Neural cell (in vitro differentiated cells): ENCODE measurements at regions not wholly inside any gene's neighbourhood (a gene's known extent, or its start where the extent isn't known, plus 50 kb on each side); places are given as distances from the start of the nearest gene placed in this dataset.

Experiments
- H2AFZ ChIP-seq: fragments of 200-600, 300-800 bp; sonication (generic), shearing (Covaris generic); 2 replicates; pipeline ENCODE4 v1.6.0; 2014; ENCODE audit warnings: low read depth, mild to moderate bottlenecking, antibody characterized with exemption, low read length, moderate library complexity
- H3F3A ChIP-seq: fragments of 200-600 bp; shearing (Covaris generic); 2 replicates; pipeline ENCODE4 v1.6.1; 2016; ENCODE audit warnings: mild to moderate bottlenecking, moderate library complexity, mixed read lengths, antibody characterized with exemption, low read length; ENCODE audit not compliant: insufficient read depth, poor library complexity, severe bottlenecking
- H3K27ac ChIP-seq: fragments of 200-600, 300-800 bp; sonication (generic), shearing (Covaris generic); 2 replicates; pipeline ENCODE4 v1.5.1; 2014; ENCODE audit warnings: mild to moderate bottlenecking, low read length, moderate library complexity
- H3K27me3 ChIP-seq: fragments of 300-800, 200-600 bp; sonication (generic), shearing (Covaris generic); 2 replicates; pipeline ENCODE4 v1.6.0; 2014; ENCODE audit warnings: mild to moderate bottlenecking, low read depth, low read length, moderate library complexity; ENCODE audit not compliant: insufficient read depth
- H3K36me3 ChIP-seq: fragments of 300-800, 200-600 bp; sonication (generic), shearing (Covaris generic); 2 replicates; pipeline ENCODE4 v1.5.1; 2014; ENCODE audit warnings: mild to moderate bottlenecking, antibody characterized with exemption, low read length, moderate library complexity; ENCODE audit not compliant: insufficient read depth
- H3K4me2 ChIP-seq: fragments of 300-800, 200-600 bp; sonication (generic), shearing (Covaris generic); 2 replicates; pipeline ENCODE4 v1.6.0; 2014; ENCODE audit warnings: mild to moderate bottlenecking, low read length
- H3K4me3 ChIP-seq: fragments of 300-800, 200-600 bp; sonication (generic), shearing (Covaris generic); 2 replicates; pipeline ENCODE4 v1.5.1; 2014; ENCODE audit warnings: mild to moderate bottlenecking, low read length, moderate library complexity
- H3K79me2 ChIP-seq: fragments of 200-600 bp; shearing (Covaris generic); replicated peaks from 2 replicates; pipeline ENCODE4 v1.6.0; 2014; ENCODE audit warnings: mild to moderate bottlenecking, low read length, moderate library complexity; ENCODE audit not compliant: insufficient read depth
- H3K9ac ChIP-seq: fragments of 300-800, 200-600 bp; sonication (generic), shearing (Covaris generic); 2 replicates; pipeline ENCODE4 v1.6.1; 2016; ENCODE audit warnings: mild to moderate bottlenecking, low read length, mixed read lengths
- H3K9me2 ChIP-seq: fragments of 200-600 bp; shearing (Covaris generic); 2 replicates; pipeline ENCODE4 v1.6.1; 2016; ENCODE audit warnings: mild to moderate bottlenecking, low read length, mixed read lengths; ENCODE audit not compliant: insufficient read depth
- H3K9me3 ChIP-seq: fragments of 200-600, 300-800 bp; sonication (generic), shearing (Covaris generic); 2 replicates; pipeline ENCODE4 v1.6.1; 2016; ENCODE audit warnings: mild to moderate bottlenecking, mixed run types, low read length, moderate library complexity, mixed read lengths
- H4K20me1 ChIP-seq: fragments of 200-600 bp; shearing (Covaris generic); 2 replicates; pipeline ENCODE4 v1.6.1; 2016; ENCODE audit warnings: mild to moderate bottlenecking, mixed run types; ENCODE audit not compliant: insufficient read depth
- CTCF ChIP-seq: fragments of 450-650 bp; IDR thresholded peaks from 2 replicates; pipeline ENCODE4 v1.5.1; 2014; ENCODE audit warnings: antibody characterized with exemption, mild to moderate bottlenecking, moderate library complexity; ENCODE audit not compliant: poor library complexity, severe bottlenecking
- EP300 ChIP-seq: fragments of 450-650 bp; conservative IDR thresholded peaks from 2 replicates; pipeline ENCODE4 v1.6.1; 2014; ENCODE audit warnings: antibody characterized with exemption, mild to moderate bottlenecking, moderate library complexity; ENCODE audit not compliant: poor library complexity, severe bottlenecking
- EZH2 ChIP-seq: fragments of 200-600, 300-800 bp; shearing (Covaris generic), sonication (generic); IDR thresholded peaks from 2 replicates; pipeline ENCODE4 v1.6.1; 2014; ENCODE audit warnings: antibody characterized with exemption, low read length, borderline replicate concordance, mild to moderate bottlenecking; ENCODE audit not compliant: insufficient read depth, poor library complexity, severe bottlenecking
- MXI1 ChIP-seq: fragments of 450-650 bp; conservative IDR thresholded peaks from 2 replicates; pipeline ENCODE4 v1.6.1; 2014; ENCODE audit warnings: antibody characterized with exemption, mild to moderate bottlenecking; ENCODE audit not compliant: poor library complexity, severe bottlenecking
- POLR2AphosphoS5 ChIP-seq: IDR thresholded peaks from 2 replicates; pipeline ENCODE4 v1.6.1; 2012
- RAD21 ChIP-seq: fragments of 450-650 bp; conservative IDR thresholded peaks from 2 replicates; pipeline ENCODE4 v1.6.1; 2014; ENCODE audit warnings: antibody characterized with exemption, mild to moderate bottlenecking, moderate library complexity
- REST ChIP-seq: IDR thresholded peaks from 2 replicates; pipeline ENCODE4 v1.6.1; 2012; ENCODE audit warnings: borderline replicate concordance
- SMC3 ChIP-seq: fragments of 450-650 bp; conservative IDR thresholded peaks from 2 replicates; pipeline ENCODE4 v1.6.1; 2014; ENCODE audit warnings: antibody characterized with exemption, mild to moderate bottlenecking, moderate library complexity; ENCODE audit not compliant: poor library complexity
- TAF1 ChIP-seq: IDR thresholded peaks from 2 replicates; pipeline ENCODE4 v1.6.1; 2012; ENCODE audit warnings: low read depth

- Histone ChIP-seq H3K9me2 (no peaks in the 10 kb centered on the region), H3K27ac (no peak overlapping the region), H4K20me1 (no peaks in the 10 kb centered on the region), H3K9ac (no peak overlapping the region), H3K4me2 (no peak overlapping the region), H3F3A (no peaks in the 10 kb centered on the region), H3K4me3 (no peak overlapping the region), H2AFZ (no peak overlapping the region), H3K27me3 (no peaks in the 10 kb centered on the region), H3K9me3 (no peaks in the 10 kb centered on the region), H3K36me3 (no peaks in the 10 kb centered on the region), H3K79me2 (no peaks in the 10 kb centered on the region)
- TF ChIP-seq RAD21 (no peak), CTCF (no peak), MXI1 (no peak), EZH2 (no peak), TAF1 (no peak), SMC3 (no peak), REST (no peak), EP300 (peak; percentile 97), POLR2AphosphoS5 (peak; percentile 91)
These were observed 1063.5 kb upstream of the NUDT12 start for GRCh38 chr5:104626122-104626521.

- Histone ChIP-seq H3K4me3 (no peak overlapping the region), H3F3A (no peaks in the 10 kb centered on the region), H3K9me2 (no peaks in the 10 kb centered on the region), H2AFZ (no peak overlapping the region), H3K4me2 (no peak overlapping the region), H3K36me3 (no peaks in the 10 kb centered on the region), H3K27ac (no peak overlapping the region), H4K20me1 (no peaks in the 10 kb centered on the region), H3K9me3 (no peaks in the 10 kb centered on the region), H3K79me2 (no peaks in the 10 kb centered on the region), H3K9ac (no peak overlapping the region), H3K27me3 (no peaks in the 10 kb centered on the region)
- TF ChIP-seq POLR2AphosphoS5 (no peak), CTCF (no peak), EZH2 (no peak), EP300 (no peak)
These were observed 1049.4 kb upstream of the NUDT12 start for GRCh38 chr5:104612005-104612404.
